PC-9 (cell line): ENCODE measurements at regions not wholly inside any gene's neighbourhood (a gene's known extent, or its start where the extent isn't known, plus 50 kb on each side); places are given as distances from the start of the nearest gene placed in this dataset.

Experiments used
- CTCF ChIP-seq: fragments of 200-600 bp; sonication (generic); conservative IDR thresholded peaks from 2 replicates; pipeline ENCODE4 v1.6.1; 2017; ENCODE audit warnings: mixed run types, antibody characterized with exemption, mild to moderate bottlenecking, moderate library complexity
- EZH2 ChIP-seq: fragments of 200-600 bp; sonication (generic); IDR thresholded peaks from 2 replicates; pipeline ENCODE4 v1.8.0; 2017; ENCODE audit warnings: antibody characterized with exemption, low read depth

- no peak for TF ChIP-seq CTCF
- no peak for TF ChIP-seq EZH2
Measured at GRCh38 chr5:159456722-159457465, 126.6 kb upstream of the IL12B start.
